ENCODE measurements at regions not wholly inside any gene's neighbourhood (a gene's known extent, or its start where the extent isn't known, plus 50 kb on each side); places are given as distances from the start of the nearest gene placed in this dataset.
"Not testable (repeated sequence)": the region's sequence is repeated elsewhere in the genome, so short reads cannot be mapped to it uniquely, and the experiment has no call there.

DNA sequence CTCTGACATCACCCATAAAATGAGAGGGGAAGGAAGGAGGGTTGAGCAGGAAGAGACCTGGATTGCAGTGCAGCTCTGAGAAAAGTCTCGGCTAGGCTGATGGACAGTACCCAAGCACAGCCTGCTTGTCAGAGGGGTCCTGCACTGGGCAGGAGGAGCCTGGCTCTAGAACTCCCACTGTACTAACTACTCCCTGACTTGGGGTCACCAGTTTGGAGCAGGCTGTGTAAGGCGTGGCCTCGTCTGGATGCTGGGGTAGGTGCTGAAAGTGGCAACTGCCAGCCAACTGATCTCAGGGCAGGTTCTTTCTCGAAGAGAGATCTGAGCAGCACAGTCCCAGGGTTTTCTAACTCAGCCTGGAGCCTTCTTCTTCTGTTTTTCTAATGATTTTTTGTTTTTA is 176.3 kb downstream of the ATP23 start:
- no peaks in the 10 kb centered on the region for H3K36me3 ChIP-seq
- FAIRE-seq (no peak), ATAC-seq (no peak), DNase-seq (no peak)
- no peaks in the 10 kb centered on the region for H3K27me3 ChIP-seq
- intact Hi-C loops (cut with DNase I): no loop called here
- H3K4me3 ChIP-seq: no peak overlapping the region
- no peaks in the 10 kb centered on the region for H3K4me1 ChIP-seq
- H3K27ac ChIP-seq: no peak overlapping the region
- no peaks in the 10 kb centered on the region for H3K9me3 ChIP-seq
- TF ChIP-seq, protein P1, sequence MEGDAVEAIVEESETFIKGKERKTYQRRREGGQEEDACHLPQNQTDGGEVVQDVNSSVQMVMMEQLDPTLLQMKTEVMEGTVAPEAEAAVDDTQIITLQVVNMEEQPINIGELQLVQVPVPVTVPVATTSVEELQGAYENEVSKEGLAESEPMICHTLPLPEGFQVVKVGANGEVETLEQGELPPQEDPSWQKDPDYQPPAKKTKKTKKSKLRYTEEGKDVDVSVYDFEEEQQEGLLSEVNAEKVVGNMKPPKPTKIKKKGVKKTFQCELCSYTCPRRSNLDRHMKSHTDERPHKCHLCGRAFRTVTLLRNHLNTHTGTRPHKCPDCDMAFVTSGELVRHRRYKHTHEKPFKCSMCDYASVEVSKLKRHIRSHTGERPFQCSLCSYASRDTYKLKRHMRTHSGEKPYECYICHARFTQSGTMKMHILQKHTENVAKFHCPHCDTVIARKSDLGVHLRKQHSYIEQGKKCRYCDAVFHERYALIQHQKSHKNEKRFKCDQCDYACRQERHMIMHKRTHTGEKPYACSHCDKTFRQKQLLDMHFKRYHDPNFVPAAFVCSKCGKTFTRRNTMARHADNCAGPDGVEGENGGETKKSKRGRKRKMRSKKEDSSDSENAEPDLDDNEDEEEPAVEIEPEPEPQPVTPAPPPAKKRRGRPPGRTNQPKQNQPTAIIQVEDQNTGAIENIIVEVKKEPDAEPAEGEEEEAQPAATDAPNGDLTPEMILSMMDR (IDR thresholded peaks at IDR 0.05): no peak
- 91 to 95% methylated on average over 4 of the region's 4 CpGs for WGBS, 2 donors

DNA sequence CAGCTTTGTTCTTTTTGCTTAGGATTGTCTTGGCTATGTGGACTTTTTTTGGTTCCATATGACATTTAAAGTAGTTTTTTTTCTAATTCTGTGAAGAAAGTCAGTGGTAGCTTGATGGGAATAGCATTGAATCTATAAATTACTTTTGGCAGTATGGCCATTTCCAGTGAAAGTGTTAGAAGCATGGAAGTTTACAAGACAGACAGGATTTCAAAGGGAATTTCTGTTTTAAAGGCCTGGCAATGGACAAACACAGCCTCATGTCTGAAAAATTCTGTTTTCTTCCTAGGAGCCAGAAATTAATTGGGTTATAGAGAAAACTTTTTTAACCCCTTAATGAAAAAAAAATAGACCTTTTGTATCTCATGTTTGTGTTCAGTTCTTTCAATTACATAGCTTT is 184.4 kb downstream of the ATP23 start:
- H3K27ac ChIP-seq; intact Hi-C loops (cut with DNase I); FAIRE-seq; H3K4me3 ChIP-seq; H3K9me3 ChIP-seq; ATAC-seq; H3K27me3 ChIP-seq; H3K4me1 ChIP-seq; H3K36me3 ChIP-seq; DNase-seq: not testable (repeated sequence)

DNA sequence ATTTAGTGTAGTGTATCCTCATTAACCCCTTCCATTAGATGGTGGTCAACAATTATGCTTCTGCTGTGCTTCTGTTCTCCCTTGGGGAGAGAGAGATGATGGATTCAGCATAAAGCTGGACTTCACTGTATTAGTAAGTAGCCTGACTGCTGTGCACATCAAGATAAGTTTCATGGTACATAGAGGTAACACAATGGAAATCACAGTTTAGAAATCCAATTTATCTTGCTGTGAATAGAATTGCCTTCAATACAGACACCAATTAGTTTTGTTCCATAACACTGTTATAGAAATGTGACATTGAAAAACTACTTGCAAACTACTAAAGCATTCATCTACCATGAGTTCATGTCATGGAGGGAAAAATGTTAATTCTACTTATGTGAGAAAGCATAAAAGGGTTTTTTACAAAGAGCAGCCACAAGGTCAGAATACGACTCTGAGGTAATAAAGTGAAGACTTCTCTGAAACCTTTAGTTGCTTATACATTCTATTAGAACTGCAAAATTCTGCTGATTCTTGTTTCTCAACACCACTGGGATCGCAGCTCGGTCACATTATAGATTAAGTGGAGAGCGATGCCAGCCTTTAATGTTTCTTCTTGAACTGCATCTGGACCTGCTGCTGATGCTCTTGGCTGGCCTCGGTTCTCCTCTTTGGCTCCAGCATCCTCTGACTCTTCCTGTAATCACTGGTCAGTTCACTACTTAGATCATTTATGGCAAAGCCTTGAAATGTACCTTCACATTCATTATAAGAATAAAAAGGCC is 190.8 kb downstream of the ATP23 start:
- DNase-seq (no peak), ATAC-seq (no peak), FAIRE-seq (no peak)
- Histone ChIP-seq H3K4me3 (no peak overlapping the region), H3K9me3 (no peaks in the 10 kb centered on the region), H3K27ac (no peak overlapping the region), H3K36me3 (no peaks in the 10 kb centered on the region), H3K4me1 (no peaks in the 10 kb centered on the region), H3K27me3 (no peaks in the 10 kb centered on the region)
- intact Hi-C loops (cut with DNase I): no loop called here
- WGBS, 2 donors: 91 to 92% methylated on average over 5 of the region's 5 CpGs
- TF ChIP-seq, protein P1 (IDR thresholded peaks at IDR 0.05): no peak

- Histone ChIP-seq H3K36me3 (no peaks in the 10 kb centered on the region), H3K4me1 (no peaks in the 10 kb centered on the region), H3K4me3 (no peak overlapping the region), H3K27ac (no peak overlapping the region), H3K27me3 (no peaks in the 10 kb centered on the region), H3K9me3 (no peaks in the 10 kb centered on the region)
- ATAC-seq: no peak
- WGBS, 2 donors: 75 to 82% methylated on average over 2 of the region's 2 CpGs
- FAIRE-seq: no peak
- DNase-seq: no peak
- TF ChIP-seq, protein P1 (IDR thresholded peaks at IDR 0.05): no peak
- intact Hi-C loops (cut with DNase I): no loop called here
Observed at GRCh38 chr12:58138424-58138823, 197.1 kb downstream of the ATP23 start.

GRCh38 chr12:58139894-58140293 is 198.5 kb downstream of the ATP23 start:
- no peaks in the 10 kb centered on the region for H3K9me3 ChIP-seq
- intact Hi-C loops (cut with DNase I): no loop called here
- DNase-seq: no peak
- FAIRE-seq: no peak
- TF ChIP-seq, protein P1 (IDR thresholded peaks at IDR 0.05): no peak
- no peaks in the 10 kb centered on the region for H3K36me3 ChIP-seq
- no peaks in the 10 kb centered on the region for H3K4me1 ChIP-seq
- ATAC-seq: peak in 1 of 4 donors; percentile 38
- H3K4me3 ChIP-seq: no peak overlapping the region
- H3K27me3 ChIP-seq: no peaks in the 10 kb centered on the region
- no peak overlapping the region for H3K27ac ChIP-seq
- 42 to 51% methylated on average over 1 of the region's 1 CpG for WGBS, 2 donors
